ENCODE measurements at regions not wholly inside any gene's neighbourhood (a gene's known extent, or its start where the extent isn't known, plus 50 kb on each side); places are given as distances from the start of the nearest gene placed in this dataset.

- Histone ChIP-seq H3K4me3 (ENCODE audit: insufficient read depth, low read length) (no peak overlapping the region), H3K9me3 (ENCODE audit: low read depth, low read length) (no peaks in the 10 kb centered on the region), H3K4me2 (ENCODE audit: insufficient read depth, low read length) (no peak overlapping the region), H3K27me3 (ENCODE audit: insufficient read depth, low read length) (peaks cover 41% of the 10 kb centered on the region), H3K79me2 (ENCODE audit: insufficient read depth, low read length) (no peaks in the 10 kb centered on the region), H3K36me3 (ENCODE audit: insufficient read depth, low read length) (no peaks in the 10 kb centered on the region), H2AFZ (ENCODE audit: low read length) (peak overlapping the region; percentile 48), H3K27ac (ENCODE audit: low read depth, low read length) (no peak overlapping the region), H3K4me1 (ENCODE audit: insufficient read depth, low read length) (no peaks in the 10 kb centered on the region), H4K20me1 (ENCODE audit: insufficient read depth, low read length) (no peaks in the 10 kb centered on the region)
- DNase-seq (ENCODE audit: insufficient read length, low spot score, missing footprints), result no peak
- no peak for TF ChIP-seq CTCF (IDR thresholded peaks at IDR 0.05; ENCODE audit: extremely low read depth, low read depth, low read length)
Observed at GRCh38 chr7:47202146-47202783, 379.6 kb downstream of the TNS3 start.

- no peak for TF ChIP-seq CTCF (IDR thresholded peaks at IDR 0.05; ENCODE audit: extremely low read depth, low read depth, low read length)
- no peaks in the 10 kb centered on the region for H3K9me3 ChIP-seq (ENCODE audit: low read depth, low read length)
- H2AFZ ChIP-seq (ENCODE audit: low read length), result no peak overlapping the region
- no peaks in the 10 kb centered on the region for H3K36me3 ChIP-seq (ENCODE audit: insufficient read depth, low read length)
- no peaks in the 10 kb centered on the region for H3K79me2 ChIP-seq (ENCODE audit: insufficient read depth, low read length)
- no peak for DNase-seq (ENCODE audit: insufficient read length, low spot score, missing footprints)
- peaks cover 26% of the 10 kb centered on the region for H3K27me3 ChIP-seq (ENCODE audit: insufficient read depth, low read length)
- no peak overlapping the region for H3K27ac ChIP-seq (ENCODE audit: low read depth, low read length)
- no peak overlapping the region for H3K4me3 ChIP-seq (ENCODE audit: insufficient read depth, low read length)
- H4K20me1 ChIP-seq (ENCODE audit: insufficient read depth, low read length), result no peaks in the 10 kb centered on the region
- H3K4me1 ChIP-seq (ENCODE audit: insufficient read depth, low read length), result no peaks in the 10 kb centered on the region
- H3K4me2 ChIP-seq (ENCODE audit: insufficient read depth, low read length), result no peak overlapping the region
Observed at GRCh38 chr7:47198159-47198558, 383.8 kb downstream of the TNS3 start.

- Histone ChIP-seq H3K27me3 (ENCODE audit: insufficient read depth, low read length) (peaks cover 30% of the 10 kb centered on the region), H3K4me3 (ENCODE audit: insufficient read depth, low read length) (no peak overlapping the region), H3K9me3 (ENCODE audit: low read depth, low read length) (no peaks in the 10 kb centered on the region), H3K79me2 (ENCODE audit: insufficient read depth, low read length) (no peaks in the 10 kb centered on the region), H3K27ac (ENCODE audit: low read depth, low read length) (no peak overlapping the region), H3K36me3 (ENCODE audit: insufficient read depth, low read length) (no peaks in the 10 kb centered on the region), H4K20me1 (ENCODE audit: insufficient read depth, low read length) (no peaks in the 10 kb centered on the region), H2AFZ (ENCODE audit: low read length) (no peak overlapping the region), H3K4me1 (ENCODE audit: insufficient read depth, low read length) (no peaks in the 10 kb centered on the region), H3K4me2 (ENCODE audit: insufficient read depth, low read length) (no peak overlapping the region)
- DNase-seq (ENCODE audit: insufficient read length, low spot score, missing footprints), result no peak
- TF ChIP-seq CTCF (IDR thresholded peaks at IDR 0.05; ENCODE audit: extremely low read depth, low read depth, low read length), result no peak
Observed at GRCh38 chr7:47197486-47197885, 384.4 kb downstream of the TNS3 start.

GRCh38 chr7:47196737-47197136 lies 385.2 kb downstream of the TNS3 start:
- Histone ChIP-seq H3K27ac (ENCODE audit: low read depth, low read length) (no peak overlapping the region), H3K4me1 (ENCODE audit: insufficient read depth, low read length) (no peaks in the 10 kb centered on the region), H2AFZ (ENCODE audit: low read length) (no peak overlapping the region), H3K79me2 (ENCODE audit: insufficient read depth, low read length) (no peaks in the 10 kb centered on the region), H3K9me3 (ENCODE audit: low read depth, low read length) (no peaks in the 10 kb centered on the region), H3K27me3 (ENCODE audit: insufficient read depth, low read length) (peaks cover 32% of the 10 kb centered on the region), H3K36me3 (ENCODE audit: insufficient read depth, low read length) (no peaks in the 10 kb centered on the region), H4K20me1 (ENCODE audit: insufficient read depth, low read length) (no peaks in the 10 kb centered on the region), H3K4me3 (ENCODE audit: insufficient read depth, low read length) (no peak overlapping the region), H3K4me2 (ENCODE audit: insufficient read depth, low read length) (no peak overlapping the region)
- TF ChIP-seq CTCF (IDR thresholded peaks at IDR 0.05; ENCODE audit: extremely low read depth, low read depth, low read length), result no peak
- no peak for DNase-seq (ENCODE audit: insufficient read length, low spot score, missing footprints)

Data from osteoblast (primary cell).